Hematopoietic multipotent progenitor cell treated with erythropoietin and hydrocortisone succinate and interleukin-3 and kit ligand, for 4 days (in vitro differentiated cells): ENCODE measurements at regions not wholly inside any gene's neighbourhood (a gene's known extent, or its start where the extent isn't known, plus 50 kb on each side); places are given as distances from the start of the nearest gene placed in this dataset.
A peak's percentile ranks its signal among the peaks of the same experiment; 100 is the strongest.
"Not testable (repeated sequence)": the region's sequence is repeated elsewhere in the genome, so short reads cannot be mapped to it uniquely, and the experiment has no call there.

Experiments
- DNase-seq: peaks from one replicate; pipeline ENCODE4 v3.0.0-alpha.2; 2015

DNA sequence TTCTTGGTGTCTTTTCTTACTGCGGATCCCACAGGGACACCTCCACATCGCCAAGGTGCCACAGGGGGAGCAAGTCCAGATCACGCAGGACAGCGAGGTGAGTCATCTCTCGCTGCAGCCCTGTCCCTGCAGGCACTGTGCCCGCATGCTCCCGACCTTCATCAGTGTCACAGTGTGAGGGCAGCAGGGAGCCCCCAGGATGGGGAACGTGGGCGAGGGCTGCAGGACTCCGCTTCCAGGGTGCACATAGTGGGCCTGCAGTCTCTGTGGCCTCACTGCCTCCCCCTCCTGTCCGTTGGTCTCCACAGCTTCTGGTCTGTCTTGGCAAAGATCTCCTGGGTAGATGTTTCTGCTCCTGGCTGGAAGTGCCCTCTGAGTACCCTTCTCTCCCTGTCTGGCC lies 78.0 kb downstream of the NPIPB11 start:
- not testable (repeated sequence) for DNase-seq

- DNase-seq = not testable (repeated sequence)
Observed at GRCh38 chr16:29327631-29328408, 78.7 kb downstream of the NPIPB11 start.

DNA sequence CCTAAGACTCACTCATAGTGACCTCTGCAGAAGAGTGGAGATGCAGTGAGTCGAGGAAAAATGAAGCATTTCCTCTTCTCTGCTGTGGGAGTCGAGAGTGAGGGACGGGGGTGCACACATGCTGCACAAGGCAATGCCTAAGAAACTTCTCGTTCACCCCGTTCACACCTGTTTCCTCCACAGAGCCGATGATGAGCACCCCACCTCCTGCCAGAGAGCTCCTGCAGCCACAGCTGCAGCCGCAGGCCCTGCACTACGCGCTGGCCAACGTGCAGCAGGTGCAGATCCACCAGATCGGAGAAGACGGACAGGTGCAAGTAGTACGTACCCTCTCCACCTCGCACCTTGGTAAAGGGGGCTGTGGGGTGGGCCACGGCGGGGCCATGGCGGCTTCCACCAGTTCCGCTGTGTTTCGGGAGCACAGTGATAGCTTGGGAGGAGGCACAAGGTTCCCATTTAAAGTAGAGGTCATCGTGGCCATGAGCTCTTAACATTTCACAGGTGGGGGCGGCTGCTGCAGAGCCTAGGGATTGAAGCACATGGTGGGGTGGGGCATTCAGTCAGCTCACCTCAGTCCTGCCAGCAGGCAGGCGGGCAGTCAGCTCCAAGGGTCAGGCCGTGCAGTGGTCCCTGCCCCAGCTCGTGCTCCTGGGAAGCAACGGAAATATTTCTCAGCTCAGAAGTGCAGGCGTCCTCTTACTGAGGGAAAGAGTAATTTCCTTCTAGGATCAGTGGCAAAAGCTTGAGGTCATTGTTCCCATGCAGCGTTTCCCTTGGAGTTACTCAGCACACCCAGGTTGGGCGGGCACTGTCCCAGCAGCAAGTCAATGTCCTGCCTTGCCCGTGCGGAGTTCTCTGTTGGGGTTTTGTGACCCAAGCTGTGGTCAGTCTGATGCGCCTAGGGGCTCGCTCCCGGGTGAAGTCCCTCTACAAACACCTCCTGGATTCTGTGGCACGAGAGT lies 80.1 kb downstream of the NPIPB11 start:
- not testable (repeated sequence) for DNase-seq

DNA sequence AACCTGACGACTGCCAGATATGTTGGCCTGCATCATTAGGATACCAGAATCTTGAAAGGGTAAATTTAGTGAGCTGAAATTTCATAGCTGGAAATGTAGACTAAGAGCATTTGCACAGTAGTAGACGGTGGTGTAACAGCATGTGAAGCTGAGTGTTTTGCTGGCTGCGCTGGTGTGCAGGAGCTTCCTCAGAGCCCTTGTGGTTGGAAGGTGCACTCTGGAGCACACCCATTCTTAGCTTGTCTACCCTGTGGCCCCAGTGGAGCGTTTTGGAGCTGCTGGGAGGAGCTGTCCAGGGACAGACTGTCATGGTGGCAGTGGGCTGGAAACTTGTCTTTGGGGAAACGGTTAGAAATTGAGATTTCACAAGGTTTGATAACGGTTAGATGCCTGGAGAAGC lies 82.8 kb downstream of the NPIPB11 start:
- DNase-seq = not testable (repeated sequence)

- no peak for DNase-seq
Observed at GRCh38 chr16:29321585-29321984, 84.9 kb downstream of the NPIPB11 start.

DNA sequence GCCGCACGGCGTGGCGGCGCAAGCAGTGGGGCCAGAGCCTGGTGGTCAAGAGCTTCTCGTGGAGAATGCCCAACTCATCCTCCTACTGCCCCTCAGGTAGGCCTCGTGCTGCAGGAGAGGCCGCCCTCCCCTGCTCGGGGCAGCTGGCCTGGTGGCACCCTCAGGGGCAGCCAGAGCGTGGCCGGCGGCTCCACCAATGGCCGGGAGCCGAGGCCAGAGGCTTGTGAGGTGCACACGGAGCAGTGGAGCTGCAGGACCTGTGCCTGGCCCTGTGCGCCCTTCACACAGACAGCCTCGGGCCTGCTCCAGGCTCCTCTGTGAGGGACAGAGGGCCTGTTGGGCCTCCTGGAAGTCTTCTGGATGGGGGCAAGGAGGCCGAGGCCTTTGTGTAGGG lies 85.5 kb downstream of the NPIPB11 start:
- DNase-seq = no peak

DNA sequence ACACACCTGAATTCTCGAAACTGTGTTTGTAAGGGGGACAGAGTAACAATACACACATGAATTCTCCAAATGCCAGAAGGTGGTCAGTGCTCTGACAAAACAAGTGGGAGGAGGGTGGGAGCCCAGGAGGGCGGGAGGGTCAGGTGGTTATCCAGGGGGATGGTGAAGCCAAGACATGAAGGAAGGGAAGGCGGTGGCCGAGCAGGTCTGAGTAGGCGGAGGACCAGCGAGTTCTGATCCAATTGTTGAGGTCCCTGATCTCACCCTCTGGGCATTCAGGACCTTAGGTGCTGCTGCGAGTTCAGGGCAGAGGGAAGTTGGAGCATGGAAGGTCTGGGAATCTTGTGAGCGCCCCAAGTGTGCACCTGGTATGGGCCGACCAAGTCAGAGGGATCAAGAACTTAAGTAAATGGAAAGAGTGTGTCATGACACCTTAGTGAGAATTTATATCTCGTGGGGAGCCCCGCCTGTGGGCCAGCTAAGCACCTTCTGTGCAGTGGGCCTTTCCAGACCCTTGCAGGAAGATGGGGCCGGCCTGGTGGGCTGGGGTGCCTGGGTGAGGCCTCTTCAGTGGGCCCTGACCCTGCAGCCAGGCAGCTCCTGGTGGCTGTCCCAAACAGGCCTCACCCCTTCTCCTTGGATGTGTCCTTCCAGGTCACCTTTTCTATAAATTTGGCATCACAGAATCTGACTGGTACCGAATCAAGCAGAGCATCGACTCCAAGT lies 86.1 kb downstream of the NPIPB11 start:
- DNase-seq = no peak

DNA sequence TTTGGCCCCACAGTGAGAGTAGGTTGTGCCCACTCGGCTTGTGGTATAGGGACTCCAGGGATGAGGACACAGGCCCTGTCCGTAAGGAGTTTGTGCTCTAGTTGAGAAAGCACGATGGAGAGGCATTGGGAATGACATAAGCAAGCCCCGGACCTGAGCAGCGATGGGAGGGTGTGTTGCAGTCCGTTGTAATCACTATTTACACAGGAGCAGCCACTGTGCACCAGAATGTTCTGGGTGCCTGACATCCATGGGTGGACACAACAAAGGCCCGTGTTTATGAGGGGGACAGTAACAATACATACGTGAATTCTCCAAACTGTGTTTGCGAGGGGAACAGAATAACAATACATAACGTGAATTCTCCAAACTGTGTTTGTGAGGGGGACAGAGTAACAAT lies 86.8 kb downstream of the NPIPB11 start:
- no peak for DNase-seq

DNA sequence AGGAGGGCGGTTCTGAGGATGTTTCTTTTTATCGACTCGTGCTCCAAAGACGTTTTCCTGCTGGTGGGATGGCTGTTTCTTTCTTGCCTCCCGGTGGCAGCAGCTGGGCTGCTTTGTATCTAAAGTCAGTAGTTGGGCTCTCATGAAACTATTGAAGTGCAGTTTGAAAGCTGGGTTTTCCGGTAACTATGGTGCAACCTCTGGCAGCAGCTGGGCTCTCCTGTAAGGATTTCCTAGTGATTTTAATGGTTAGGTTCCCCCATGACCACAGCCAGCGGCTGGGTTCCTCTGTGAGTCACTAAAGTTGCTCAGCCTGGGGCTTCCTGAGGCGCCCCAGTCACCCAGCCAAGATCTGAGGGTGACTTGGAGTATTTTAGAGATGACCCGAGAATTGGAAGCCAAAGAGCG lies 87.9 kb downstream of the NPIPB11 start:
- DNase-seq = peak; percentile 69

- DNase-seq = no peak
Observed at GRCh38 chr16:29318037-29318436, 88.5 kb downstream of the NPIPB11 start.

GRCh38 chr16:29317269-29317668 lies 89.2 kb downstream of the NPIPB11 start:
- no peak for DNase-seq

DNA sequence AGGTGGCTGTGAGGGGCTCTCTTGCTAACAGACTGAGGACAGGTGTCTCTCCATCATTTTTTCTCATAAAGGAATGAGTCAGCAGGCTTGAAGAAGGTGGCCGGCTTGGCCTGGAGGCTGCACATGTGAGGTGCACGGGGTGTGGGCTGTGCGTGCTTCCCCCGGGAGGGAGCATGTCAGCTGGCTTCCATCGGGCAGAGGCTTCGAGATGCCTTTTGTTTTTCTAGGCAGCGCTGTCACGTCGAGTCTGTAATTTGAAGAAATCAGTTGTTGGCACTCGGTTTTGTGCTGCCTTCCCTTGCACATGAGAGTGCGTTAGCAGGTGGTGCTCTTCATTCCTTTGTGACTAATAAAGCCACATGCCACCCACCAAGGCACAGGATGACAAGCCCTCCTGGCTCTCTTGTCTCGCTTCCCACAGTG lies 89.7 kb downstream of the NPIPB11 start:
- DNase-seq = no peak

GRCh38 chr16:29315916-29316517 lies 90.5 kb downstream of the NPIPB11 start:
- no peak for DNase-seq

DNA sequence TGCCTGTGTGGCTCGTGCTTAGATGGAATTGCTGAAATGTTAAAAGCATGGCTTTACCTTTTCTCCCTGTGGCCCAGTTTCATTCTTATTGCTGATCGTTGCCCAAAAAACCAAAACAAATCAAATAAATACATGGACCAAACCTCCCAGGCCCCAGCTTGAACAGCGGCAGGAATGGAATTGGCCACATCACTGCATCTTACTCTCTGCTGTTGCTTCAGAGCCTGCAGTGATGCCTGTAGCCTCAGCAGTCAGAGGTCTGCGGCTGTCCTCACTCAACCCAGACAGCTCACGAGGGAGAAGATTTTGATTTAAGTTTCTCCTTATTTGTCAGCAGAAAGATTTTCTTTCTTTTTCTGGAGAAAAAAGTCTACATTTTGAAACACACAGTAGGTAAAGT lies 91.5 kb downstream of the NPIPB11 start:
- no peak for DNase-seq

DNA sequence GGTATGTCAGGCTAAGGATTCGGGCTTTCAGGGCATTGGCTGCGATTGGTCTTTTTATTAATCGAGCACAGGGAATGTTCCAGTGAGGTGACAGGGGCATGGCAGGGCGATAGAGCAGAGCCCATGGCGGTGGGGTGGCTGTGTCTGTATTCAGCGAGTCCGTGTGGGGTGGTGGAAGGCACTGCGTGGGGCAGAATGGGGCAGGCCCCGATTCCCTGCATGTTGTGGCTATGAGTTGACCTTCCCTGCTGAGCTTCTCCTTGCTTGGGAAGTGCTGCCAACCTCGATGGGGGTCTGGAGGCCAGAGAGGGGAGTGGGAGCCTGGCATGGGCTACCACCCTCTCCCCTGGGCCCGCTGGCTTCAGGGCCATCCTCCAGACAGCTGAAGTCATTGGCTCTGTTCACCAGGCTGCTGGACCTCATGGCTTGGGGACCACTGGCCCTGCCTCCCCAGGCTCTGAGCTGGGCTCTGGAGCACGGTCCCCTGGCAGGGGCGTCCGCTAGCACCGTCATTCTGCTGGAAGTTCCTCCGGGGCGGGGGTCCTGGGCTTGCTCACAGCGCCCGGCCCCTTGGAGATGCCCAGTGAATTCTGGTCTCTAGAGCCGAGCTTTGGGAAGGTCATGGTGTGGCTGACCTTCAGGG lies 92.1 kb downstream of the NPIPB11 start:
- no peak for DNase-seq

DNA sequence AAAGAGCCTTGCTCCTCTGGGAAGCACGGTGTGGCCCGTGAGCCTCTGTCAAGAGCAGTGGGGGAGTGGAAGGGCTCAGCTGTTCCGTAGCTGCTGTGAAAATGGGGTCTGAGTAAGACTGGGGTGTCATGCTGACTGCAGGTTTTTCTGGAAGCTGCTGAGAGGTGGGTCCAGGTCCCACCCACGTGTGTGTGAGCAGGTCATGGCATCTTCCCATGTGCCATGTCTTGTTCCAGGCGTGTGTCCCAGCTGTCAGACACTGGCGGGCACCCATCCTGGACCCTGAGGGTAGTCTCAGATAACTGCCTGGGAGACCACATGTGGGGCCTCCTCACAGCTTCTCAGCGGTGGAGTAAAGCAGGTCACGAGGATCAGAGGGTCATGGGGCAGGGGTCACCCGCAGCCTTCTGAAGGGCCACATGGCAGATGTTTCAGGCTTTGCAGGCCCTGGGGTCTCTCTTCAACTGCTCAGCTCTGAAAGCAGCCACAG lies 92.9 kb downstream of the NPIPB11 start:
- no peak for DNase-seq

DNA sequence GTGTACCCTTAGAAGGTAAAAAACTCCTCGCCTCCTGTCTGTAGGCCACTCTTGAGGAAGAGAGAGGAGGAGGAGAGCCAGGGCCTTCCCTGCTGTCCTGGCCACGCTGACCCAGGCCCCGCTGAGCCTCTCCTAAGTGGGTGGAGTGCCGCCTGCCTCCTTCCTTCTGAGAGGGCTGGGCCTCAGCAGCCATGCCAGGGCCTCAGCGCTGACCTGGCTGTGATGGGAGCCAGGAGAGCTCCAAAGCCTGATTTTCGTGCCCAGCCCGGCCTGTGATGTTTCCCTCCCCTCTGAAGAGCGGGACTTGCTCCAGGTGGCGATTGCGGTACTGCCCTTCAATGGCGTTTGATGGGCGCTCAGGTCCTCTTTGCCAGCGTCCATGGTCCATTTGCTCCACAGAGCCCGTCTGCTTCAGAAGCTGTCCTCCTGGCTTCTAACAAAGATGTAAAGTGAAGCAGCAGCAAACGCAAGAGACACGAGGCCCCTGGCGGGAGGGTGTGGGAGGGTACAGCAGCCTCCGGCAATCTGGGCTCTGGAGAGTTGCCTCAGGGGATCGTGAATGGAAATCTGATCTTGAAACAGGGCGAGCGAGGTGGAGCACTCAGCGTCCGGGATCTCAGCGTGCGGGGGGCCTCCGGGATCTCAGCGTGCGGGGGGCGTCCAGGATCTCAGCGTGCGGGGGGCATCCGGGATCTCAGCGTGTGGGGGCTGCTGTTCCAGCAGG lies 93.5 kb downstream of the NPIPB11 start:
- no peak for DNase-seq

DNA sequence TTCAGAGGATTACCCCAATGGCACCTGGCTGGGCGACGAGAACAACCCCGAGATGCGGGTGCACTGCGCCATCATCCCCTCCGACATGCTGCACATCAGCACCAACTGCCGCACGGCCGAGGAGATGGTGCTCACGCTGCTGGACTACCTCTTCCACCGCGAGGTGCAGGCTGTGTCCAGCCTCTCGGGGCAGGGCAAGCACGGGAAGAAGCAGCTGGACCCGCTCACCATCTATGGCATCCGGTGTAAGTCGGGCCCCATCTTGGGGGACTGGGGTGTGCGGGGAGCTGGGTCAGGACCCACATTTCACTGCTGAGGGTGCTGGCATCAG lies 94.2 kb downstream of the NPIPB11 start:
- DNase-seq = not testable (repeated sequence)

GRCh38 chr16:29311461-29312344 lies 94.8 kb downstream of the NPIPB11 start:
- no peak for DNase-seq

DNA sequence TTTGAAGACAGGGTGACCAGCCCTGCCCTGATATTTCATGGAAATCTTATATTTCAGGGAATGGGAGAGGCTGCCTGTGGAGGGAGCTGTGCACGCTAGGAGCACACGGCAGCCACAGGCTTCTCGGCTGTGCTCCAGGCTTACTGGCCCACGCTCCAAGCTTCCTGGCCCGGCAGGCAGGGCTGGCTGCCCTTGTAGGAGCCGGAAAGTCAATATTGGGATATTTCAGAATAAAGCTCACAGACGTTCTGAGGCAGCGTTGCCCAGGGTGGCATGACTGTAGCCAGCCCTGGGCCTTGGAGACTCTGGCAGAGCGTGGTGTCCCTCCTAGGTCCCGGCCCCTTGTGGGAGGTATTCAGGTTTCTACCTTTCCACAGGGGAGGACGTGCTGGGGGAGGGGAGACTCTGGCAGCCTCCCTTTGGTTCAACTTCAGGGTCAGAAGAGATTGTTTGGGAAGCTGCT lies 95.6 kb downstream of the NPIPB11 start:
- DNase-seq = no peak
